Body of pancreas (tissue), 4 donors: ENCODE measurements at regions not wholly inside any gene's neighbourhood (a gene's known extent, or its start where the extent isn't known, plus 50 kb on each side); places are given as distances from the start of the nearest gene placed in this dataset.

ENCODE experiments used
- ATAC-seq: fragments of 150-250 bp; one replicate; pipeline ENCODE4 v1.9.1; 2016
- DNase-seq, 4 donors: peaks; one replicate each; pipeline ENCODE4 v3.0.0-alpha.2; 2019
- H3K27ac ChIP-seq, 4 donors: fragments of 200-600 bp; sonication (generic); 1 replicate in 3 of 4; 2 replicates in 1 of 4; pipeline versions ENCODE4 v1.5.1 to v1.6.1; 2016 to 2019; ENCODE audit warnings: mild to moderate bottlenecking in 1 of 4, mixed read lengths in 1 of 4, moderate library complexity in 1 of 4
- H3K27me3 ChIP-seq, 2 donors: fragments of 200-600 bp; sonication (generic); one replicate each; pipeline ENCODE4 v1.6.0; 2016; ENCODE audit warnings: mild to moderate bottlenecking in 1 of 2
- H3K36me3 ChIP-seq, 2 donors: fragments of 200-600 bp; sonication (generic); replicated peaks in 1 of 2; 2 replicates each; pipeline ENCODE4 v1.5.1; 2016; ENCODE audit warnings: low read depth in 2 of 2; ENCODE audit not compliant: insufficient read depth in 1 of 2
- H3K4me1 ChIP-seq: fragments of 200-600 bp; sonication (generic); one replicate; pipeline ENCODE4 v1.6.0; 2016
- H3K4me3 ChIP-seq, 2 donors: fragments of 200-600 bp; sonication (generic); 1 replicate in 1 of 2; 2 replicates in 1 of 2; pipeline ENCODE4 v1.5.1; 2016 to 2019
- H3K9me3 ChIP-seq, 3 donors: fragments of 200-600 bp; sonication (generic); 1 replicate in 2 of 3; 2 replicates in 1 of 3; pipeline ENCODE4 v1.5.1; 2016
- CTCF ChIP-seq, 7 experiments: fragments of 450-650 bp in 4 of 7; fragments of 200-600 bp in 3 of 7; sonication (generic) in 3 of 7; IDR thresholded peaks; one replicate each; pipeline ENCODE4 v1.5.1; 2016 to 2019; ENCODE audit warnings: antibody characterized with exemption in 7 of 7
- POLR2A ChIP-seq, 3 donors: fragments of 450-650 bp; IDR thresholded peaks; one replicate each; pipeline ENCODE4 v1.6.1; 2016; ENCODE audit warnings: antibody characterized with exemption in 3 of 3, mild to moderate bottlenecking in 2 of 3
- WGBS, 2 donors: methylation state at CpG; one replicate each; pipeline ENCODE4 v1.1.5; 2017; 5-methylcytosine and 5-hydroxymethylcytosine counted together
- intact Hi-C: fragments of 100-400 bp; cut with DNase I; formaldehyde crosslinking; loops from one replicate; pipeline ENCODE4 v1.15.1; 2023

GRCh38 chr4:10303291-10303690 lies 153.9 kb downstream of the ZNF518B start:
- 70 to 71% methylated on average over 4 of the region's 4 CpGs for WGBS, 2 donors
- no peak overlapping the region for H3K27ac ChIP-seq
- TF ChIP-seq POLR2A (IDR thresholded peaks at IDR 0.05) = no peak
- TF ChIP-seq CTCF (IDR thresholded peaks at IDR 0.05) = no peak
- H3K4me1 ChIP-seq = no peaks in the 10 kb centered on the region
- intact Hi-C loops = no loop called here
- H3K36me3 ChIP-seq = no peaks in the 10 kb centered on the region
- ATAC-seq (no peak), DNase-seq (no peak)
- H3K9me3 ChIP-seq = no peaks in the 10 kb centered on the region
- no peak overlapping the region for H3K4me3 ChIP-seq
- no peaks in the 10 kb centered on the region for H3K27me3 ChIP-seq

GRCh38 chr4:10302096-10302495 lies 155.1 kb downstream of the ZNF518B start:
- WGBS, 2 donors = 57 to 61% methylated on average over 2 of the region's 2 CpGs
- TF ChIP-seq POLR2A (IDR thresholded peaks at IDR 0.05) = no peak
- TF ChIP-seq CTCF (IDR thresholded peaks at IDR 0.05) = no peak
- no peak for DNase-seq
- Histone ChIP-seq H3K27ac (no peak overlapping the region), H3K4me1 (no peaks in the 10 kb centered on the region), H3K36me3 (no peaks in the 10 kb centered on the region), H3K27me3 (no peaks in the 10 kb centered on the region), H3K4me3 (no peak overlapping the region), H3K9me3 (no peaks in the 10 kb centered on the region)
- intact Hi-C loops = no loop called here
- no peak for ATAC-seq

- DNase-seq (no peak), ATAC-seq (no peak)
- no peaks in the 10 kb centered on the region for H3K9me3 ChIP-seq
- WGBS, 2 donors = 40 to 46% methylated on average over 3 of the region's 3 CpGs
- intact Hi-C loops = no loop called here
- no peak overlapping the region for H3K27ac ChIP-seq
- H3K27me3 ChIP-seq = no peaks in the 10 kb centered on the region
- TF ChIP-seq CTCF (IDR thresholded peaks at IDR 0.05) = no peak
- no peak for TF ChIP-seq POLR2A (IDR thresholded peaks at IDR 0.05)
- no peak overlapping the region for H3K4me3 ChIP-seq
- H3K4me1 ChIP-seq = no peaks in the 10 kb centered on the region
- H3K36me3 ChIP-seq = no peaks in the 10 kb centered on the region
These were observed 157.6 kb downstream of the ZNF518B start for GRCh38 chr4:10299601-10300000.

- TF ChIP-seq CTCF (IDR thresholded peaks at IDR 0.05) (no peak), POLR2A (IDR thresholded peaks at IDR 0.05) (no peak)
- Histone ChIP-seq H3K9me3 (no peaks in the 10 kb centered on the region), H3K4me1 (no peaks in the 10 kb centered on the region), H3K27me3 (no peaks in the 10 kb centered on the region), H3K36me3 (no peaks in the 10 kb centered on the region), H3K4me3 (no peak overlapping the region), H3K27ac (no peak overlapping the region)
- intact Hi-C loops = no loop called here
- DNase-seq (no peak), ATAC-seq (no peak)
- 72 to 77% methylated on average over 3 of the region's 3 CpGs for WGBS, 2 donors
These were observed 158.5 kb downstream of the ZNF518B start for GRCh38 chr4:10298681-10299080.

GRCh38 chr4:10296730-10297129 lies 160.5 kb downstream of the ZNF518B start:
- no peaks in the 10 kb centered on the region for H3K4me1 ChIP-seq
- intact Hi-C loops = no loop called here
- no peaks in the 10 kb centered on the region for H3K36me3 ChIP-seq
- no peak overlapping the region for H3K27ac ChIP-seq
- no peak for ATAC-seq
- TF ChIP-seq CTCF (IDR thresholded peaks at IDR 0.05) (no peak), POLR2A (IDR thresholded peaks at IDR 0.05) (no peak)
- DNase-seq = no peak
- WGBS, 2 donors = 24 to 28% methylated on average over 3 of the region's 3 CpGs
- H3K9me3 ChIP-seq = no peaks in the 10 kb centered on the region
- no peaks in the 10 kb centered on the region for H3K27me3 ChIP-seq
- no peak overlapping the region for H3K4me3 ChIP-seq
